Breast epithelium (tissue), 3 donors: ENCODE measurements at regions not wholly inside any gene's neighbourhood (a gene's known extent, or its start where the extent isn't known, plus 50 kb on each side); places are given as distances from the start of the nearest gene placed in this dataset.

Experiments used
- POLR2A ChIP-seq: fragments of 450-650 bp; IDR thresholded peaks from one replicate; pipeline ENCODE4 v1.6.1; 2016; ENCODE audit warnings: antibody characterized with exemption, mild to moderate bottlenecking, moderate library complexity
- TF ChIP-seq, protein P1 (sequence below), 3 donors: fragments of 450-650 bp; IDR thresholded peaks; one replicate each; pipeline ENCODE4 v1.5.1; 2016 to 2017; ENCODE audit warnings: antibody characterized with exemption in 3 of 3, mild to moderate bottlenecking in 3 of 3, moderate library complexity in 3 of 3

- no peak for TF ChIP-seq POLR2A
- TF ChIP-seq, protein P1, sequence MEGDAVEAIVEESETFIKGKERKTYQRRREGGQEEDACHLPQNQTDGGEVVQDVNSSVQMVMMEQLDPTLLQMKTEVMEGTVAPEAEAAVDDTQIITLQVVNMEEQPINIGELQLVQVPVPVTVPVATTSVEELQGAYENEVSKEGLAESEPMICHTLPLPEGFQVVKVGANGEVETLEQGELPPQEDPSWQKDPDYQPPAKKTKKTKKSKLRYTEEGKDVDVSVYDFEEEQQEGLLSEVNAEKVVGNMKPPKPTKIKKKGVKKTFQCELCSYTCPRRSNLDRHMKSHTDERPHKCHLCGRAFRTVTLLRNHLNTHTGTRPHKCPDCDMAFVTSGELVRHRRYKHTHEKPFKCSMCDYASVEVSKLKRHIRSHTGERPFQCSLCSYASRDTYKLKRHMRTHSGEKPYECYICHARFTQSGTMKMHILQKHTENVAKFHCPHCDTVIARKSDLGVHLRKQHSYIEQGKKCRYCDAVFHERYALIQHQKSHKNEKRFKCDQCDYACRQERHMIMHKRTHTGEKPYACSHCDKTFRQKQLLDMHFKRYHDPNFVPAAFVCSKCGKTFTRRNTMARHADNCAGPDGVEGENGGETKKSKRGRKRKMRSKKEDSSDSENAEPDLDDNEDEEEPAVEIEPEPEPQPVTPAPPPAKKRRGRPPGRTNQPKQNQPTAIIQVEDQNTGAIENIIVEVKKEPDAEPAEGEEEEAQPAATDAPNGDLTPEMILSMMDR (IDR thresholded peaks at IDR 0.05) = no peak
Observed at GRCh38 chr7:110246118-110246517, 844.8 kb upstream of the LRRN3 start.
